HepG2 (cell line): ENCODE measurements at regions not wholly inside any gene's neighbourhood (a gene's known extent, or its start where the extent isn't known, plus 50 kb on each side); places are given as distances from the start of the nearest gene placed in this dataset.

Experiments
- ATAC-seq: fragments of 200-7000 bp; cut with Tn5 transposase; 3 replicates; pipeline ENCODE4 v1.9.1; 2020; ENCODE audit warnings: mild to moderate bottlenecking, moderate library complexity
- BruUV-seq: library from RNA; stranded (reverse); fragments of 400-500 nt; replicated peaks from 2 replicates; lab custom pipeline; 2021; lab: Mats Ljungman, UMichigan
- CTCF ChIA-PET: fragments of 300-600 bp; formaldehyde crosslinking; extraction: SDS; loops from one replicate; lab custom pipeline; 2021; ENCODE audit warnings: low total read pairs, inconsistent platforms, low intra/inter-chr PET ratio; lab: Yijun Ruan, JAX
- POLR2A ChIA-PET: fragments of 350-600 bp; sonication (Branson Sonifier 250); formaldehyde crosslinking; loops from one replicate; lab custom pipeline; 2020; ENCODE audit warnings: antibody characterized with exemption, inconsistent platforms; lab: Yijun Ruan, JAX
- DNase-seq: peaks from one replicate; pipeline ENCODE4 v3.0.0-alpha.2; 2015; ENCODE audit warnings: low spot score
- FAIRE-seq: peaks from 3 replicates; lab custom pipeline; 2011; peaks lifted over from hg19 to GRCh38; lab: Jason Lieb, UNC
- H2AFZ ChIP-seq: one replicate; pipeline ENCODE4 v1.6.1; 2011; ENCODE audit warnings: low read length, inconsistent platforms
- H3K27ac ChIP-seq: fragments of 300-600 bp; 3 replicates; pipeline ENCODE4 v1.8.0; 2011; ENCODE audit warnings: mixed run types, mild to moderate bottlenecking, mixed read lengths, low read length, inconsistent platforms; ENCODE audit not compliant: insufficient read depth; ENCODE audit errors: extremely low read length
- H3K27me3 ChIP-seq, 2 experiments: fragments of 200-600 bp in 1 of 2; 2 replicates in 1 of 2; 3 replicates in 1 of 2; pipeline versions ENCODE4 v1.6.0 to v1.8.0; 2011; ENCODE audit warnings: low read length in 2 of 2, mild to moderate bottlenecking in 2 of 2, moderate library complexity in 2 of 2, inconsistent platforms in 1 of 2; ENCODE audit not compliant: insufficient read depth in 2 of 2, control insufficient read depth in 1 of 2
- H3K36me3 ChIP-seq, 2 experiments: fragments of 200-600 bp in 1 of 2; replicated peaks in 1 of 2; 2 replicates in 1 of 2; 3 replicates in 1 of 2; pipeline versions ENCODE4 v1.5.1 to v1.8.0; 2011; ENCODE audit warnings: low read length in 2 of 2, inconsistent platforms in 1 of 2; ENCODE audit not compliant: insufficient read depth in 2 of 2, control insufficient read depth in 1 of 2
- H3K4me1 ChIP-seq: 2 replicates; pipeline ENCODE4 v1.5.1; 2012; ENCODE audit warnings: low read length, inconsistent platforms; ENCODE audit not compliant: insufficient read depth
- H3K4me2 ChIP-seq: 2 replicates; pipeline ENCODE4 v1.6.0; 2011; ENCODE audit warnings: low read depth, low read length, inconsistent platforms
- H3K4me3 ChIP-seq, 3 experiments: fragments of 200-600 bp in 1 of 3; sonication (generic), shearing (Covaris generic) in 1 of 3; replicated peaks in 1 of 3; 2 replicates each; pipeline ENCODE4 v1.5.1; 2011 to 2016; ENCODE audit warnings: low read length in 3 of 3, inconsistent platforms in 2 of 3, low read depth in 2 of 3, mild to moderate bottlenecking in 2 of 3, control low read depth in 1 of 3, mixed read lengths in 1 of 3; ENCODE audit not compliant: insufficient read depth in 1 of 3
- H3K79me2 ChIP-seq: one replicate; pipeline ENCODE4 v1.6.1; 2011; ENCODE audit warnings: low read length, inconsistent platforms; ENCODE audit not compliant: insufficient read depth
- H3K9ac ChIP-seq: 2 replicates; pipeline ENCODE4 v1.6.0; 2011; ENCODE audit warnings: mild to moderate bottlenecking, low read depth, low read length, inconsistent platforms; ENCODE audit not compliant: insufficient read depth
- H3K9me3 ChIP-seq: 2 replicates; pipeline ENCODE4 v1.5.1; 2012; ENCODE audit warnings: mild to moderate bottlenecking, low read length
- H4K20me1 ChIP-seq: 2 replicates; pipeline ENCODE4 v1.6.0; 2011; ENCODE audit warnings: inconsistent platforms, mild to moderate bottlenecking, low read length, moderate library complexity; ENCODE audit not compliant: insufficient read depth
- E2F5 ChIP-seq: sonication (generic); formaldehyde crosslinking; conservative IDR thresholded peaks from 2 replicates; pipeline ENCODE4 v1.4.0; 2020; ENCODE audit warnings: missing genetic modification reagents
- GATAD2A ChIP-seq: IDR thresholded peaks from 2 replicates; pipeline ENCODE4 v1.6.1; 2016
- HINFP ChIP-seq: sonication (generic); formaldehyde crosslinking; IDR thresholded peaks from 2 replicates; pipeline ENCODE4 v1.4.0; 2020; ENCODE audit warnings: low read depth, mild to moderate bottlenecking, missing genetic modification reagents
- HOXA3 ChIP-seq: sonication (generic); formaldehyde crosslinking; IDR thresholded peaks from 2 replicates; pipeline ENCODE4 v1.5.0; 2020; ENCODE audit warnings: missing genetic modification reagents
- MED1 ChIP-seq: sonication (generic); formaldehyde crosslinking; IDR thresholded peaks from 2 replicates; pipeline ENCODE4 v1.4.0; 2020; ENCODE audit warnings: missing genetic modification reagents
- MEIS2 ChIP-seq: sonication (generic); formaldehyde crosslinking; IDR thresholded peaks from 2 replicates; pipeline ENCODE4 v1.9.0; 2021; ENCODE audit warnings: mild to moderate bottlenecking, missing genetic modification reagents
- PHF21A ChIP-seq: sonication (generic); formaldehyde crosslinking; IDR thresholded peaks from 2 replicates; pipeline ENCODE4 v1.5.0; 2020; ENCODE audit warnings: mild to moderate bottlenecking, missing genetic modification reagents
- TFDP2 ChIP-seq: sonication (generic); formaldehyde crosslinking; IDR thresholded peaks from 2 replicates; pipeline ENCODE4 v1.4.0; 2020; ENCODE audit warnings: missing genetic modification reagents
- WGBS: methylation state at CpG from one replicate; pipeline ENCODE4 v1.1.6; 2017; ENCODE audit warnings: low lambda C conversion rate; 5-methylcytosine and 5-hydroxymethylcytosine counted together
- in situ Hi-C: cut with HindIII; loops from 2 replicates; pipeline ENCODE4 v1.10.0; 2017; ENCODE audit warnings: low pct_unique_long_range_greater_than_20kb; ENCODE audit not compliant: extremely low pct_ligation_motif_present
- intact Hi-C: fragments of 100-400 bp; cut with micrococcal nuclease; formaldehyde crosslinking; loops from one replicate; pipeline ENCODE4 v1.10.0; 2022; ENCODE audit not compliant: unreplicated experiment
- TF ChIP-seq, protein P1 (sequence below): IDR thresholded peaks from 2 replicates; pipeline ENCODE4 v1.6.1; 2012; ENCODE audit warnings: inconsistent platforms
- TF ChIP-seq, protein P2 (sequence below): sonication (generic); formaldehyde crosslinking; IDR thresholded peaks from 2 replicates; pipeline ENCODE4 v1.5.1; 2020; ENCODE audit warnings: missing genetic modification reagents, mild to moderate bottlenecking, borderline replicate concordance
- TF ChIP-seq, protein P3 (sequence below): sonication (generic); formaldehyde crosslinking; IDR thresholded peaks from 2 replicates; pipeline ENCODE4 v1.5.0; 2020; ENCODE audit warnings: mild to moderate bottlenecking, missing genetic modification reagents, moderate library complexity
- TF ChIP-seq, protein P4 (sequence below): sonication (generic); formaldehyde crosslinking; IDR thresholded peaks from 2 replicates; pipeline ENCODE4 v1.5.0; 2020; ENCODE audit warnings: missing genetic modification reagents

DNA sequence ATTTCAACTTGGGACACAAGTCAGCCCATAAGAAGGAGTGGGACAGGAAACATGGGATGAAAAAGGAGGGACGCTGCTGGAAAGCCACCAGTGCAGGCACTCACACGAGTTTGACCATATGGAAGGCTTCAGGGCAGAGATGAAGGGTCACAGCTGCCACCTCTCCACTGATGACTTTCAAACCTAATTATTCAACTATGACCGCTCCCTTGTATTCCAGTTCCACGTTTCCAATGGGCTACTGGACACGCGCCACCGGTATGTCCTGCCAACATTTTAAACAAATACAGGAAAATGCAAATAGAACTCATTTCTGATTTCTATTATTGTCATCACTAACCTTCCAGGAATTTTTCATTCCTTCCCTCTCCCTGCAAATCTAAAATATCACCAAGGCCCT is 134.7 kb downstream of the SLC1A3 start (continued):
- no peak for TF ChIP-seq E2F5
- TF ChIP-seq, protein P1, sequence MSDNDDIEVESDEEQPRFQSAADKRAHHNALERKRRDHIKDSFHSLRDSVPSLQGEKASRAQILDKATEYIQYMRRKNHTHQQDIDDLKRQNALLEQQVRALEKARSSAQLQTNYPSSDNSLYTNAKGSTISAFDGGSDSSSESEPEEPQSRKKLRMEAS = no peak

DNA sequence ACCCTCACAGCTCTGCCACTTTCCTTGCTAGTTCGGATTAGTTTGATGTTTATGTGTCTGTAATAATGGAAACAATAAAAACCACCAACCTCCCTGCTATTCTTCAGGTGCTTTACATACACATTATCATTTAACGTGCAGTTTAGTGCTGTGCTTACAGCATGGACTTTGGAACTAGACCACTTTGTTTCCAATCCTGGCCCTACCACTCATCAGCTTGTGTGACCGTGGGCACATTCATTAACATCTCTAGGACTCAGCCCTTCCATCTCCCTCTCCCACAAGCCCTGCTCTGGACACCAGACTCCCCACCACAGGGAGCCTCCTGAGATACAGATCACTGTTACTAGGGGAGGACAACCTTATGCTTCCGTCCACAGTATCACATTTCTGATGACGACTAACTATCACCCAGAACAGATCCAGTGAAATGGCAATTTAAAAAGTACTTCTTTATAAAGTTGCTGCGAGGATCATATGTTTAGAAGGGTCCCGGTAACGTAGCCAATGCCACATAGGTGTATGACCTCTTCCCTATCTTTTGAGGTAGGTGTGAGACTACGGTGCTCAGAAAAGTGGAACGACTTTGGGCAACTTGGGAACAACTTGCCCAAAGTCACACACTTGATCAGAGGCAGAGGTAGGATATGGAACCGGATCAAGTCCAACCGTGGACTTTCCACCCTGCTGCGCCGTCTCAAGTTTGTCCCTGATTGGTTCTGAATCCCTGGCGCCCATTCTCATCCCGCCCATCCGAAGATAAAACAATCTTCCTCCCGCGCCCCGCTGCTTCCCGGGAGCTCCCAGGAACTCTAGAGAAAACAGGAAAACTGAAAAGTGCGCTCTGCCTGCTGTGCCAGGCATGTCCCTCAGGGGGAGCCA is 132.4 kb upstream of the NIPBL start:
- peak; percentile 41 for ATAC-seq
- FAIRE-seq = peak; percentile 60
- no peak overlapping the region for H3K27ac ChIP-seq
- TF ChIP-seq HINFP (no peak), HOXA3 (peak; percentile 44), TFDP2 (0 out of 2 replicates have a peak, but pooled peaks have one; percentile 17), MEIS2 (0 out of 2 replicates have a peak, but pooled peaks have one; percentile 33), PHF21A (peak; percentile 49; the same call in 1 of the 2 replicates), GATAD2A (CRISPR knock-in tag) (0 out of 2 replicates have a peak, but pooled peaks have one; percentile 16), MED1 (peak; percentile 23; the same call in 1 of the 2 replicates)
- TF ChIP-seq, protein P2, sequence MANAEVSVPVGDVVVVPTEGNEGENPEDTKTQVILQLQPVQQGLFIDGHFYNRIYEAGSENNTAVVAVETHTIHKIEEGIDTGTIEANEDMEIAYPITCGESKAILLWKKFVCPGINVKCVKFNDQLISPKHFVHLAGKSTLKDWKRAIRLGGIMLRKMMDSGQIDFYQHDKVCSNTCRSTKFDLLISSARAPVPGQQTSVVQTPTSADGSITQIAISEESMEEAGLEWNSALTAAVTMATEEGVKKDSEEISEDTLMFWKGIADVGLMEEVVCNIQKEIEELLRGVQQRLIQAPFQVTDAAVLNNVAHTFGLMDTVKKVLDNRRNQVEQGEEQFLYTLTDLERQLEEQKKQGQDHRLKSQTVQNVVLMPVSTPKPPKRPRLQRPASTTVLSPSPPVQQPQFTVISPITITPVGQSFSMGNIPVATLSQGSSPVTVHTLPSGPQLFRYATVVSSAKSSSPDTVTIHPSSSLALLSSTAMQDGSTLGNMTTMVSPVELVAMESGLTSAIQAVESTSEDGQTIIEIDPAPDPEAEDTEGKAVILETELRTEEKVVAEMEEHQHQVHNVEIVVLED (CRISPR knock-in tag) = peak; percentile 15; the same call in 1 of the 2 replicates
- TF ChIP-seq, protein P3, sequence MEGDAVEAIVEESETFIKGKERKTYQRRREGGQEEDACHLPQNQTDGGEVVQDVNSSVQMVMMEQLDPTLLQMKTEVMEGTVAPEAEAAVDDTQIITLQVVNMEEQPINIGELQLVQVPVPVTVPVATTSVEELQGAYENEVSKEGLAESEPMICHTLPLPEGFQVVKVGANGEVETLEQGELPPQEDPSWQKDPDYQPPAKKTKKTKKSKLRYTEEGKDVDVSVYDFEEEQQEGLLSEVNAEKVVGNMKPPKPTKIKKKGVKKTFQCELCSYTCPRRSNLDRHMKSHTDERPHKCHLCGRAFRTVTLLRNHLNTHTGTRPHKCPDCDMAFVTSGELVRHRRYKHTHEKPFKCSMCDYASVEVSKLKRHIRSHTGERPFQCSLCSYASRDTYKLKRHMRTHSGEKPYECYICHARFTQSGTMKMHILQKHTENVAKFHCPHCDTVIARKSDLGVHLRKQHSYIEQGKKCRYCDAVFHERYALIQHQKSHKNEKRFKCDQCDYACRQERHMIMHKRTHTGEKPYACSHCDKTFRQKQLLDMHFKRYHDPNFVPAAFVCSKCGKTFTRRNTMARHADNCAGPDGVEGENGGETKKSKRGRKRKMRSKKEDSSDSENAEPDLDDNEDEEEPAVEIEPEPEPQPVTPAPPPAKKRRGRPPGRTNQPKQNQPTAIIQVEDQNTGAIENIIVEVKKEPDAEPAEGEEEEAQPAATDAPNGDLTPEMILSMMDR = peak; percentile 67
- TF ChIP-seq, protein P4, sequence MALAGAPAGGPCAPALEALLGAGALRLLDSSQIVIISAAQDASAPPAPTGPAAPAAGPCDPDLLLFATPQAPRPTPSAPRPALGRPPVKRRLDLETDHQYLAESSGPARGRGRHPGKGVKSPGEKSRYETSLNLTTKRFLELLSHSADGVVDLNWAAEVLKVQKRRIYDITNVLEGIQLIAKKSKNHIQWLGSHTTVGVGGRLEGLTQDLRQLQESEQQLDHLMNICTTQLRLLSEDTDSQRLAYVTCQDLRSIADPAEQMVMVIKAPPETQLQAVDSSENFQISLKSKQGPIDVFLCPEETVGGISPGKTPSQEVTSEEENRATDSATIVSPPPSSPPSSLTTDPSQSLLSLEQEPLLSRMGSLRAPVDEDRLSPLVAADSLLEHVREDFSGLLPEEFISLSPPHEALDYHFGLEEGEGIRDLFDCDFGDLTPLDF (CRISPR knock-in tag) = 0 out of 2 replicates have a peak, but pooled peaks have one; percentile 54

More for the DNA sequence above, 132.4 kb upstream of the NIPBL start:
- Histone ChIP-seq H3K9me3 (no peaks in the 10 kb centered on the region), H3K4me3 (peak overlapping the region; percentile 62 to 77 (median 63)), H3K27me3 (peaks cover 1 to 40% of the 10 kb centered on the region in 2 experiments; a peak in 3 of 5 replicates), H4K20me1 (no peaks in the 10 kb centered on the region), H2AFZ (peak overlapping the region; percentile 66), H3K4me1 (peaks cover 21% of the 10 kb centered on the region), H3K79me2 (no peaks in the 10 kb centered on the region), H3K9ac (no peak overlapping the region), H3K4me2 (peak overlapping the region; percentile 100), H3K36me3 (no peaks in the 10 kb centered on the region)
- POLR2A ChIA-PET = no interaction called here
- in situ Hi-C loops = no loop called here
- CTCF ChIA-PET = interaction anchor here (0.8 kb wide), 1 partner anchor 126 kb away, joined by 3 read pairs; no protein-coding TSS in a partner anchor
- intact Hi-C loops = loop anchor here (2.0 kb wide), 1 partner anchor 127 kb away; no protein-coding TSS in a partner anchor
- peak; percentile 54 for DNase-seq
- WGBS = under 1% methylated on average over 22 of the region's 22 CpGs
- BruUV-seq = no TSS peak
